GM12878 (cell line): ENCODE measurements at regions not wholly inside any gene's neighbourhood (a gene's known extent, or its start where the extent isn't known, plus 50 kb on each side); places are given as distances from the start of the nearest gene placed in this dataset.

Experiments used
- ATAC-seq: fragments of 200-7000 bp; cut with Tn5 transposase; 3 replicates; pipeline ENCODE4 v1.9.1; 2020; ENCODE audit warnings: mild to moderate bottlenecking, moderate library complexity
- BruUV-seq: library from RNA; stranded (reverse); fragments of 400-500 nt; replicated peaks from 2 replicates; lab custom pipeline; 2021; lab: Mats Ljungman, UMichigan
- CTCF ChIA-PET: fragments of 300-600 bp; sonication (Branson Sonifier 250); formaldehyde crosslinking; extraction: SDS; loops from one replicate; lab custom pipeline; 2021; ENCODE audit warnings: inconsistent platforms; lab: Yijun Ruan, JAX
- POLR2A ChIA-PET: fragments of 350-600 bp; formaldehyde crosslinking; extraction: SDS; loops from one replicate; lab custom pipeline; 2021; ENCODE audit warnings: inconsistent platforms; lab: Charles Lee
- RAD21 ChIA-PET: fragments of 300-600 bp; sonication (Branson Sonifier 250); formaldehyde crosslinking; loops from one replicate; lab custom pipeline; 2023; ENCODE audit warnings: antibody characterized with exemption; ENCODE audit not compliant: unreplicated experiment; lab: Charles Lee
- SMC1A ChIA-PET: fragments of 300-600 bp; sonication (Branson Sonifier 250); formaldehyde crosslinking; loops from one replicate; lab custom pipeline; 2023; ENCODE audit not compliant: unreplicated experiment, uncharacterized antibody; lab: Charles Lee
- DNase-seq: peaks from one replicate; pipeline ENCODE4 v3.0.0-alpha.2; 2011; ENCODE audit warnings: low read depth, low spot score
- FAIRE-seq: peaks from 3 replicates; lab custom pipeline; 2011; peaks lifted over from hg19 to GRCh38; lab: Jason Lieb, UNC
- H2AFZ ChIP-seq: 2 replicates; pipeline ENCODE4 v1.6.0; 2011; ENCODE audit warnings: low read depth, low read length, control low read depth; ENCODE audit not compliant: control insufficient read depth
- H3K27ac ChIP-seq: 2 replicates; pipeline ENCODE4 v1.5.1; 2011; ENCODE audit warnings: control low read depth; ENCODE audit not compliant: control insufficient read depth, insufficient read depth
- H3K27me3 ChIP-seq, 2 experiments: replicated peaks in 1 of 2; 2 replicates each; pipeline versions ENCODE4 v1.6.0 to v1.6.1; 2011; ENCODE audit warnings: low read length in 1 of 2; ENCODE audit not compliant: control insufficient read depth in 2 of 2, insufficient read depth in 2 of 2
- H3K36me3 ChIP-seq, 2 experiments: 2 replicates each; pipeline ENCODE4 v1.5.1; 2011; ENCODE audit warnings: low read length in 1 of 2; ENCODE audit not compliant: control insufficient read depth in 2 of 2, insufficient read depth in 2 of 2
- H3K4me1 ChIP-seq: 2 replicates; pipeline ENCODE4 v1.6.1; 2011; ENCODE audit warnings: mild to moderate bottlenecking, low read length, moderate library complexity, mixed read lengths; ENCODE audit not compliant: control insufficient read depth, insufficient read depth
- H3K4me2 ChIP-seq: 2 replicates; pipeline ENCODE4 v1.6.0; 2011; ENCODE audit warnings: control low read depth; ENCODE audit not compliant: control insufficient read depth, insufficient read depth
- H3K4me3 ChIP-seq: fragments of 200-600 bp; sonication (generic); 2 replicates; pipeline ENCODE4 v1.5.1; 2016
- H3K79me2 ChIP-seq: 2 replicates; pipeline ENCODE4 v1.6.0; 2011; ENCODE audit warnings: low read length; ENCODE audit not compliant: control insufficient read depth, insufficient read depth
- H3K9ac ChIP-seq: 2 replicates; pipeline ENCODE4 v1.8.0; 2011; ENCODE audit warnings: low read length, control low read depth, mixed read lengths; ENCODE audit not compliant: control insufficient read depth, insufficient read depth
- H3K9me3 ChIP-seq: replicated peaks from 3 replicates; pipeline ENCODE4 v1.5.1; 2011; ENCODE audit warnings: mild to moderate bottlenecking, low read length; ENCODE audit not compliant: control insufficient read depth, insufficient read depth
- H4K20me1 ChIP-seq: 2 replicates; pipeline ENCODE4 v1.6.0; 2011; ENCODE audit not compliant: control insufficient read depth, insufficient read depth
- BHLHE40 ChIP-seq, 2 experiments: fragments of 450-650 bp in 1 of 2; IDR thresholded peaks; 2 replicates each; pipeline ENCODE4 v1.6.1; 2011 to 2017; ENCODE audit warnings: low read depth in 2 of 2, borderline replicate concordance in 1 of 2, improper control_type of control experiment in 1 of 2, low read length in 1 of 2, mild to moderate bottlenecking in 1 of 2
- SREBF2 ChIP-seq: IDR thresholded peaks from 2 replicates; pipeline ENCODE4 v1.6.1; 2012; ENCODE audit warnings: mild to moderate bottlenecking, low read length
- SRF ChIP-seq, 2 experiments: IDR thresholded peaks; 2 replicates each; pipeline ENCODE4 v1.6.1; 2011; ENCODE audit warnings: low read depth in 2 of 2, low read length in 2 of 2, mild to moderate bottlenecking in 1 of 2, moderate library complexity in 1 of 2
- SUZ12 ChIP-seq: fragments of 200-600 bp; sonication (generic); IDR thresholded peaks from one replicate; pipeline ENCODE4 v1.6.1; 2018; ENCODE audit warnings: antibody characterized with exemption, mild to moderate bottlenecking; ENCODE audit not compliant: unreplicated experiment
- WGBS: methylation state at CpG from one replicate; pipeline ENCODE4 v1.1.6; 2016; ENCODE audit warnings: low lambda C conversion rate; ENCODE audit not compliant: insufficient replicate concordance, insufficient coverage; ENCODE audit errors: missing lambda C conversion rate; 5-methylcytosine and 5-hydroxymethylcytosine counted together
- in situ Hi-C: fragments of 300-500 bp; cut with MboI; formaldehyde crosslinking; loops from 9 replicates; pipeline ENCODE4 v1.14.3; 2018; ENCODE audit warnings: mixed read lengths
- intact Hi-C: fragments of 100-400 bp; cut with micrococcal nuclease; formaldehyde crosslinking; loops from one replicate; pipeline ENCODE4 v1.14.2; 2022; ENCODE audit not compliant: unreplicated experiment
- TF ChIP-seq, protein P1 (sequence below), 3 experiments: IDR thresholded peaks in 2 of 3; conservative IDR thresholded peaks in 1 of 3; 2 replicates each; pipeline ENCODE4 v1.5.1; 2011; ENCODE audit warnings: low read depth in 3 of 3, low read length in 3 of 3, mild to moderate bottlenecking in 3 of 3, control low read depth in 2 of 3, moderate library complexity in 2 of 3, inconsistent platforms in 1 of 3, mixed read lengths in 1 of 3; ENCODE audit not compliant: control insufficient read depth in 2 of 3, insufficient read depth in 1 of 3; ENCODE audit errors: extremely low read depth in 1 of 3
- TF ChIP-seq, protein P2 (sequence below): fragments of 450-650 bp; IDR thresholded peaks from 2 replicates; pipeline ENCODE4 v1.6.1; 2016; ENCODE audit warnings: mild to moderate bottlenecking
- TF ChIP-seq, protein P3 (sequence below): fragments of 450-650 bp; IDR thresholded peaks from 2 replicates; pipeline ENCODE4 v1.6.1; 2017; ENCODE audit warnings: antibody characterized with exemption, mild to moderate bottlenecking, moderate library complexity

DNA sequence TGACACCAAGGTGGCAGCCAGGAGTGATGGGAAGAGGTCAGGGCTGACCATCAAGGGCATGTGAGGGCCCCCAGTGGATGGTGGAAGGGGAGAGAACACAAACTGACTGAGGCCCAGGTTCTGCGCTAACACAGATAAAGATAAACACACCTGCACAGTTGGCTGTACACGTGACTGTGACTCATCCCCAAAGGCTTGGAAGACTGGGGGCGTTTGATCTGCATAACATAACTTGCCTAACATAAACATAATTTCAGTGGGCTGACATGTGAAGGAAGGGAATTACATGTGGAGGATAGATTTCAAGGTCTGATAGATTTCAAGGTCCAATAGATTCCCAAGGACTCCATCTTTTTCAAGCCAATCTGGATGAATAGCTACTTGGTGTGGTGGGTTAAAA is 100.9 kb upstream of the TNRC6C start:
- in situ Hi-C loops, result no loop called here
- TF ChIP-seq BHLHE40 (IDR thresholded peaks at IDR 0.05; ENCODE audit: borderline replicate concordance in 1 of 2, low read depth in 2 of 2, low read length in 1 of 2) (peak in 1 of 2 experiments; percentile 51; a peak in 1 of 4 replicates), SREBF2 (no peak)
- TF ChIP-seq, all 136 proteins: peak for 1
- ChIA-PET RAD21 (no interaction called here), CTCF (no interaction called here), SMC1A (no interaction called here), POLR2A (no interaction called here)
- Histone ChIP-seq H3K4me3 (no peak overlapping the region), H3K4me1 (no peaks in the 10 kb centered on the region), H2AFZ (no peak overlapping the region), H3K36me3 (no peaks in the 10 kb centered on the region), H3K79me2 (no peaks in the 10 kb centered on the region), H3K9me3 (no peaks in the 10 kb centered on the region; the same call in 2 of the 3 replicates), H3K27ac (no peak overlapping the region), H3K27me3 (no peaks in the 10 kb centered on the region; a peak in 1 of 4 replicates), H3K4me2 (no peak overlapping the region), H4K20me1 (0 out of 2 replicates have a peak, but pooled peaks cover 3% of the 10 kb centered on the region), H3K9ac (no peak overlapping the region)
- BruUV-seq, result no TSS peak
- DNase-seq (no peak), FAIRE-seq (no peak), ATAC-seq (no peak)
- intact Hi-C loops, result no loop called here
- WGBS, result 15% methylated on average over 3 of the region's 3 CpGs

DNA sequence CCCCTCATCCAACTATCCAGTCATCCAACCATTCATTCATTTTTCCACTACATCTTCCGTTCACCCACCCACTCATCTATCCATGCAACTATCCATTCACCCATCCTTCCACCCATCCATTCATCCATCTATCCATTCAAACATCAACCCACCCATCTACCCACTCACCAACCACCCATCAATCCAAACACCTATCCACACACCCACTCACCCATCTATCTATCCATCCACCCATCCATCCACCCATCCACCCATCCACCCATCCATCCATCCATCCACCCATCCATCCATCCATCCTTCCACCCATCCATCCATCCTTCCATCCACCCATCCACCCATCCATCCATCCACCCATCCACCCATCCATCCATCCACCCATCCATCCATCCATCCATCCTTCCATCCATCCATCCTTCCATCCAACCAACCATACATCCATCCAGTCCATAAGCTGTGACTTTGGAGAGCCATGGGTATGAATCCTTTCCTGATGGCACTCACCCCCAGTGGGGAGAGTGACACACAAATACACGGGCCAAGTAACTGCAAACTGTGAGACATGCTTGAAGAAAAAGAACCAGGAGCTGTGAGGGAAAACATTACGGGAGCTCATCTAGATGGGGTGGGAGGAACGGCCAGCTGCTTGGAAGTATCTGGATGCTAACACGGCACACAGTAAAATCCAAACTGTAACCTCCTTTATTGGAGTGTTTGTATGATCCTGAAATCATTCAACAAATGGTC is 100.0 kb upstream of the TNRC6C start:
- SMC1A ChIA-PET, result no interaction called here
- intact Hi-C loops (no loop called here), in situ Hi-C loops (no loop called here)
- H3K4me3 ChIP-seq, result no peak overlapping the region
- H3K36me3 ChIP-seq, result no peaks in the 10 kb centered on the region
- 0 out of 2 replicates have a peak, but pooled peaks cover 3% of the 10 kb centered on the region for H4K20me1 ChIP-seq
- H3K4me2 ChIP-seq, result no peak overlapping the region
- H2AFZ ChIP-seq, result no peak overlapping the region
- POLR2A ChIA-PET, result interaction anchor here (0.5 to 0.6 kb wide), 3 partner anchors 67 to 839 kb away, joined by 3 to 5 read pairs (median 3); no protein-coding TSS in a partner anchor
- no peaks in the 10 kb centered on the region for H3K79me2 ChIP-seq
- H3K9me3 ChIP-seq, result no peaks in the 10 kb centered on the region; the same call in 2 of the 3 replicates
- no TSS peak for BruUV-seq
- no peak overlapping the region for H3K9ac ChIP-seq
- H3K4me1 ChIP-seq, result no peaks in the 10 kb centered on the region
- CTCF ChIA-PET, result interaction anchor here (0.8 kb wide), 1 partner anchor 155 kb away, joined by 3 read pairs; no protein-coding TSS in a partner anchor
- no peak for FAIRE-seq
- 36% methylated on average over 5 of the region's 5 CpGs for WGBS
- no peaks in the 10 kb centered on the region; a peak in 1 of 4 replicates for H3K27me3 ChIP-seq
- no peak for ATAC-seq
- no peak overlapping the region for H3K27ac ChIP-seq
- DNase-seq, result no peak
- RAD21 ChIA-PET, result no interaction called here
- TF ChIP-seq, protein P1, sequence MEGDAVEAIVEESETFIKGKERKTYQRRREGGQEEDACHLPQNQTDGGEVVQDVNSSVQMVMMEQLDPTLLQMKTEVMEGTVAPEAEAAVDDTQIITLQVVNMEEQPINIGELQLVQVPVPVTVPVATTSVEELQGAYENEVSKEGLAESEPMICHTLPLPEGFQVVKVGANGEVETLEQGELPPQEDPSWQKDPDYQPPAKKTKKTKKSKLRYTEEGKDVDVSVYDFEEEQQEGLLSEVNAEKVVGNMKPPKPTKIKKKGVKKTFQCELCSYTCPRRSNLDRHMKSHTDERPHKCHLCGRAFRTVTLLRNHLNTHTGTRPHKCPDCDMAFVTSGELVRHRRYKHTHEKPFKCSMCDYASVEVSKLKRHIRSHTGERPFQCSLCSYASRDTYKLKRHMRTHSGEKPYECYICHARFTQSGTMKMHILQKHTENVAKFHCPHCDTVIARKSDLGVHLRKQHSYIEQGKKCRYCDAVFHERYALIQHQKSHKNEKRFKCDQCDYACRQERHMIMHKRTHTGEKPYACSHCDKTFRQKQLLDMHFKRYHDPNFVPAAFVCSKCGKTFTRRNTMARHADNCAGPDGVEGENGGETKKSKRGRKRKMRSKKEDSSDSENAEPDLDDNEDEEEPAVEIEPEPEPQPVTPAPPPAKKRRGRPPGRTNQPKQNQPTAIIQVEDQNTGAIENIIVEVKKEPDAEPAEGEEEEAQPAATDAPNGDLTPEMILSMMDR (IDR thresholded peaks at IDR 0.05 in 2 of 3, conservative IDR thresholded peaks at IDR 0.05 in 1 of 3; ENCODE audit: control insufficient read depth in 2 of 3, extremely low read depth in 1 of 3, insufficient read depth in 1 of 3, low read depth in 3 of 3, low read length in 3 of 3), result no peak
- no peak for TF ChIP-seq SUZ12
- TF ChIP-seq, protein P2, sequence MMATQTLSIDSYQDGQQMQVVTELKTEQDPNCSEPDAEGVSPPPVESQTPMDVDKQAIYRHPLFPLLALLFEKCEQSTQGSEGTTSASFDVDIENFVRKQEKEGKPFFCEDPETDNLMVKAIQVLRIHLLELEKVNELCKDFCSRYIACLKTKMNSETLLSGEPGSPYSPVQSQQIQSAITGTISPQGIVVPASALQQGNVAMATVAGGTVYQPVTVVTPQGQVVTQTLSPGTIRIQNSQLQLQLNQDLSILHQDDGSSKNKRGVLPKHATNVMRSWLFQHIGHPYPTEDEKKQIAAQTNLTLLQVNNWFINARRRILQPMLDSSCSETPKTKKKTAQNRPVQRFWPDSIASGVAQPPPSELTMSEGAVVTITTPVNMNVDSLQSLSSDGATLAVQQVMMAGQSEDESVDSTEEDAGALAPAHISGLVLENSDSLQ, result no peak
- TF ChIP-seq, protein P3, sequence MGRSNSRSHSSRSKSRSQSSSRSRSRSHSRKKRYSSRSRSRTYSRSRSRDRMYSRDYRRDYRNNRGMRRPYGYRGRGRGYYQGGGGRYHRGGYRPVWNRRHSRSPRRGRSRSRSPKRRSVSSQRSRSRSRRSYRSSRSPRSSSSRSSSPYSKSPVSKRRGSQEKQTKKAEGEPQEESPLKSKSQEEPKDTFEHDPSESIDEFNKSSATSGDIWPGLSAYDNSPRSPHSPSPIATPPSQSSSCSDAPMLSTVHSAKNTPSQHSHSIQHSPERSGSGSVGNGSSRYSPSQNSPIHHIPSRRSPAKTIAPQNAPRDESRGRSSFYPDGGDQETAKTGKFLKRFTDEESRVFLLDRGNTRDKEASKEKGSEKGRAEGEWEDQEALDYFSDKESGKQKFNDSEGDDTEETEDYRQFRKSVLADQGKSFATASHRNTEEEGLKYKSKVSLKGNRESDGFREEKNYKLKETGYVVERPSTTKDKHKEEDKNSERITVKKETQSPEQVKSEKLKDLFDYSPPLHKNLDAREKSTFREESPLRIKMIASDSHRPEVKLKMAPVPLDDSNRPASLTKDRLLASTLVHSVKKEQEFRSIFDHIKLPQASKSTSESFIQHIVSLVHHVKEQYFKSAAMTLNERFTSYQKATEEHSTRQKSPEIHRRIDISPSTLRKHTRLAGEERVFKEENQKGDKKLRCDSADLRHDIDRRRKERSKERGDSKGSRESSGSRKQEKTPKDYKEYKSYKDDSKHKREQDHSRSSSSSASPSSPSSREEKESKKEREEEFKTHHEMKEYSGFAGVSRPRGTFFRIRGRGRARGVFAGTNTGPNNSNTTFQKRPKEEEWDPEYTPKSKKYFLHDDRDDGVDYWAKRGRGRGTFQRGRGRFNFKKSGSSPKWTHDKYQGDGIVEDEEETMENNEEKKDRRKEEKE, result no peak
- TF ChIP-seq SRF (IDR thresholded peaks at IDR 0.05; ENCODE audit: low read depth in 2 of 2, low read length in 2 of 2), result no peak
